NCI-H2196 (cell line): ENCODE measurements at regions not wholly inside any gene's neighbourhood (a gene's known extent, or its start where the extent isn't known, plus 50 kb on each side); places are given as distances from the start of the nearest gene placed in this dataset.
"Not testable (repeated sequence)": the region's sequence is repeated elsewhere in the genome, so short reads cannot be mapped to it uniquely, and the experiment has no call there.

Experiments used
- DNase-seq: peaks from one replicate; lab custom pipeline; 2025; ENCODE audit not compliant: unreplicated experiment; lab: John Stamatoyannopoulos, UW

GRCh38 chr2:224181534-224182155, 142.6 kb upstream of the SERPINE2 start:
- DNase-seq: no peak

DNA sequence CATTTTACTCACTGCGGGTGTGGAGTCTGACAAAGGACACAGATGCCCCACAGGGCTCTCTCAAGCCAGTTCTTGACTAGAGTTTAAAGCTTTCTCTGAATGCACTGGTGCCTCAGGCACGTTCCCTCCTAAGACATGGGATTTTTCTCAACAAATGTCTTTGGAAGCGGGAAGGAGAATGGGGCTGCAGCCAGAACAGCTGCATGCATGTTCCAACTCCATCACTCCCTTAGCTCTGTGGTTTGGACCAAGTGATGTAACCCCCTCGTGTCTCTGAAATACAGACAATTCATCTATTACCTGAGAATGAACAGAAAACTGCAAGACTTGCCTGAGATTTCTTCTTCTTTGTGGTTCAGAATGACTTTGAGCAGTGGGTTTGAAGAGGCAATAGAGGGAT, 141.7 kb upstream of the SERPINE2 start:
- DNase-seq: no peak

DNA sequence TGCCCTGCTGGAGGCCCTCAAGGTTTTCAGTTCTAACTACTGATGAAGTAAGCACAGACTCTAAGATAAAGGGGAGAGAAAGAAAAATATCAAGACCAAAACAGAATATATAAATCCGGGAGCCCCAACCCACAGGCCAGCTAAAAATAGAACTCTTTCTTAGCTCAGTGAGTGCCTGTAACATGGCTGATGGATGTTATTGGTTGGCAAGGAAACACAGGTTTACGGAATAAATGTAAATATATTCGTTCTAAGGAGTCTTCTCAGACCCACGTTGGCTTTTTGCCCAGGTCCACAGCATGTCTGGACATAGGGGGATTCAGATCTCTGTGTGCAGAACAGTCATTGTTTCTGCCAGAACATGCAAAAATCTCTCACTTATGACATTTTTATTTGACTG, 139.0 kb upstream of the SERPINE2 start:
- no peak for DNase-seq

GRCh38 chr2:224175538-224175937, 136.5 kb upstream of the SERPINE2 start:
- no peak for DNase-seq

DNA sequence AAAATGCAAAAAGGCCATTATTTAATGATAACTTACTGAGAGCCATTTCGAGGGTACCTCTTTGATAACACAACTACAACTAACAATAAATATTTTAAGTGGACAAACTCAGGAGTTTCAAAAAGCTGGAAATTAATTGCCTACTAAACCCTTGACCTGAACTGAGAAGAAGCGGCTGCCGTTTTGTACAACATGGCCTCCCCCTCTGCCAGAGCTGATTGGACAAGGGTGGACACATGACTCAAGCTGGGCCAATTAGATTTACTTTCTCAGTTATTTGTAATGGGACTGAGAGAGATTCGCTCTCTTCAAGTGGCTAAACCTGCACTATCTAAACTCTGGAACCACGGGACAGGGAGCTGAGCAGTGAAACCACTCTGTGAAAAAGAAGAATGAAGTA, 135.9 kb upstream of the SERPINE2 start:
- no peak for DNase-seq

GRCh38 chr2:224174521-224174920, 135.4 kb upstream of the SERPINE2 start:
- DNase-seq: no peak

GRCh38 chr2:224173933-224174332, 134.8 kb upstream of the SERPINE2 start:
- DNase-seq: no peak

GRCh38 chr2:224173210-224173609, 134.1 kb upstream of the SERPINE2 start:
- DNase-seq: no peak

- DNase-seq: no peak
These were observed 132.1 kb upstream of the SERPINE2 start for GRCh38 chr2:224171226-224171625.

GRCh38 chr2:224169847-224170246, 130.8 kb upstream of the SERPINE2 start:
- DNase-seq: no peak

DNA sequence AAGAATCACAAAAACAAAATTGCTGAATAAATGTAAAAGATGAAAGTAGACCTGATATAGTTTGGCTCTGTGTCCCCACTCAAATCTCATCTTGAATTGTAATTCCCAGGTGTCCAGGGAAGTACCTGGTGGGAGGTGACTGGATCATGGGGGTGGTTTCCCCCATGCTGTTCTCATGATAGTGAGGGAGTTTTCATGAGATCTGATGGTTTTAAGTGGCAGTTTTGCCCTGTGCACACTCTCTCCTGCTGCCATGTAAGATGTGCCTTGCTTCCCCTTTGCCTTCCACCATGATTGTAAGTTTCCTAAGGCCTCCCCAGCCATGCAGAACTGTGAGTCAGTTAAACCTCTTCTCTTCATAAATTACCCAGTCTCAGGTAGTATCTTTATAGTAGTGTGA, 128.7 kb upstream of the SERPINE2 start:
- not testable (repeated sequence) for DNase-seq

- no peak for DNase-seq
These were observed 127.6 kb upstream of the SERPINE2 start for GRCh38 chr2:224166654-224167053.

DNA sequence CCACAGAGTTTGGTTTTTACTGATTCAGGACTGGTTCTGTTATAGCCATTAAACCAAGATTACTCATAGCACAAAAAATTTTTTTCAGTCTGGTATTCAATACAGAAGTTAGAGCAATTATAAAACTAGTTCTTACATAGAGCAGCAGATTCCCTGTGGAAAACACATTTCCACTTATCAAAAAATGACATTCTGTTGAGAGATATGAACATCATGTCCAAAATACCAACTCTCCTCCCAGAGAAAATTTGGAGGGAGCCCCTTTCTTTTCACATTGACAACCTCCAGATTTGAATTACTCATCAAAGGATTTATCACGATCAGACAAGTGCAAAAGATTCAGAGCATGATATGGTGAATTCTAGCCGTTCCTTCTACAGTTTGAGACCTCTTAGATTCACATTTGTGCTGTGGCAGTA, 126.8 kb upstream of the SERPINE2 start:
- no peak for DNase-seq

DNA sequence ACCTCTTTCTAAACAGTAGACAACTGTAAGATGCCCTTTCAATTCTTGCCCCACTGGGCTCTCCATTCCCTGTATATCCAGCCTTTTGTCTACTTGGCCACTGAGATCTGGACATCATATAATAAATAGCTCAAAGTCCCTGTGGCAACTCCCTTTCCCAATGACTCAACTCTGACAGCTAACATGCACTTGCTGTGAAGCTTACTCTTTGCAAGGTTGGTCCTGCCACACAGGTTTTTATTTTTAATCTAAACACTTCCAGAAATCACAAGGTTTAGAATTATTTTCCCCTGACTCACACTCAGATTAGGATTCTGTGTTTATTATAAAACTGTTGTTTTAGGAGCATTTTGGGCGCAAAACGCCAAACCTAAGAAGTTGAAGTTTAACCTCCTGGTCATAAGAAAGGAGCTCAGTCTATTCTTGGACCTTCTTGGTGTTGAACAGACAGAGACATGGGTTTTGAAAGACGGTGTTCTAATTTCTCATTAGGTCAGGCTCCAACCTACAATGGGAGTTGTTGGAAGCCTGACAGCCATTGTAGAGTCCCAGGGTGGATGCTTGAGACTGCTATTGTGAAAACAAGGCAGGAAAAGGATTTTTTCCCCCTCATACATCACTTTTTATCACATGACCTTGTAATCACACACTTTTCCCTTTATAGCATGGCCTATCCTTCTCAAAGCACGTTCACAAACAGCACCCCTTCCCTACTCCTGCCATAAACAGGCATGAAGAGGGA, 124.7 kb upstream of the SERPINE2 start:
- no peak for DNase-seq

GRCh38 chr2:224162122-224162521, 123.0 kb upstream of the SERPINE2 start:
- DNase-seq: no peak

- no peak for DNase-seq
These were observed 122.6 kb upstream of the SERPINE2 start for GRCh38 chr2:224161712-224162111.

DNA sequence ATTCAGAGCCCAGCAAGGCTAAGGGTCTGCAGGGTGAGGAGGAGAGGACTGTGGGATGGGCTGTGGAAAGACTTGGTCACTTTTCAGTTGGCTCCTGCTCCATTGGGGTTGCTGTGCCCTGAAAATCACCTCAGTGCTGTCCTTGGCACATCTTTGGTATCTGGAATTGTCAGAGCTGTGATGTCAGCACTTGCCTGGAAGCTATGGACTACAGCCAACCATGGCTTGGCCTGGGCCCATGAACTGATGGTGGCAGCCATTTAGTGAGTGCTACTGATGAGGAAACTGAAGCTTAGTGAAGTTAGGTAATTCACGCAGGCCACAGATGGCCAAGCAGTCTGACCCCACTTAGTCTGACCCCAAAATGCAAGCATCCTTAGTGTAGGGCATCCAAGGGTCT, 121.8 kb upstream of the SERPINE2 start:
- no peak for DNase-seq

GRCh38 chr2:224159345-224159928, 120.4 kb upstream of the SERPINE2 start:
- DNase-seq: no peak

DNA sequence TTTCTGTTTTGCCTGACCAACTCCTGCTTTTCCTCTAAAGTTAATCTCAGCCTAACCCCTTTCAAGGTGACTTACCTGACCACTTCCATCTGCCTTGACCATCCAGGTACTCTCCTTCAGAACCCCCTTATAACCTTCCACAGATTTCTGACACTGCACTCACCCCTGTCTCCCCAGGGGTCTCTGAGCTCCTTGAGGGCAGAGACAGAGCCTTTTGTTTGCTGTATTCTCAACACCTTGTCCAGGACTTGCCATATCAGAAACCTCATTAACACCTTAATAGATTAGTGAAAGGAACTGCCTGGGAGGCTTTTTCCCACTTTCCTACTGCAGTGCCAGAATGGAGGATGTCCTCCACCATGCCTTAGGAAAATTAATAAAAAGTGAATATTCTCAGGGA, 119.7 kb upstream of the SERPINE2 start:
- no peak for DNase-seq

- no peak for DNase-seq
These were observed 119.0 kb upstream of the SERPINE2 start for GRCh38 chr2:224158061-224158460.

DNA sequence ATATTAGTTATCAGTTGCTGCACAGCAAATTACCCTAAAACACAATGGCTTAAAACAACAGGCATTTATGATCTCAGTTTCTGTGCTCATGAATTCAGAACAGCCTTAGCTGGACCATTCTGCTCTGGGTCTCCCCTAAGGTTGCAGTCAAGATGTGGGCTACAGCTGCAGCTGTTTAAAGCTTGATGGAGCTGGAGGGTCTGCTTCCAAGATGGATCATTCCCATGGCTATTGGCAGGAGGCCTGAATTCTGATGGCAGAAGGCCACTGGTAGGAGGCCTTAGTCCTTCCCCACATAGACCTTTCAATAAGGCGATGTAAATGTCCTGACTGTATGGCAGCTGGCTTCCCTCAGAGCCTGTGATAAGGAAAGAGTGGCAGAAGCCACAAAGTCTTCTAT, 118.6 kb upstream of the SERPINE2 start:
- no peak for DNase-seq

GRCh38 chr2:224156436-224156835, 117.3 kb upstream of the SERPINE2 start:
- no peak for DNase-seq
